ENCODE measurements at regions not wholly inside any gene's neighbourhood (a gene's known extent, or its start where the extent isn't known, plus 50 kb on each side); places are given as distances from the start of the nearest gene placed in this dataset.

DNA sequence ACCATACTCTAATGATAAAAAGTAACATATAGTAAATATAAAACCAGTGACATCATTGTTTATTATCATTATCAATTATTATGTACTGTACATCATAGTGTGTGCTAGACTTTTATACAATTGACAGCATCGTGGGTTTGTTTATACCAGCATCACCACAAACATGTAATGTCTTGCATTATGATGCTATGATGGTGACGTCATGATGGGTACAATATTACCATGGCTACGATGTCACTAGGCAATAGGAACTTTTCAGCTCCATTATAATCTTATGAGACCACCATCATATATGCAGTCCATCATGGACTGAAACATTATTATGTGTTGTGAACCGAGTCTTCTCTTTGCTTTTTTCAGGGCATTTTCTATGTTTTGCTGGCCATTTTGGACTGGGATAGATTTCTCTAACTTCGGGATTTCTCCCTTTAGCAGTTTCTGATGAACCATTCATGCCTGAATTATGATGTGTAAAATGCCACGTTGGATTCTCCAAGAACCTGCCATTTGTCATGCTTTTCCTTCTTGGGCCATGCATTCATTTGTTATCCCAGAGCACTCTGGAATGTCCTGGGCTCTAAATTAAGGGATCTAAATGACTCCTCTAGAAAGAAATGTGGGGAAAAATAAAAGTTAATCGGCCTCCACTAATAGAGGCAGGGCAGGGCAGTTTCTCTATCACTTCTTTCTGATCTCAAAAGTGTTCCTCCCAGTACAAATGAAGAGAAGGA, 325.6 kb upstream of the TNP1 start:
- DNase-seq = no peak
- Mint-ChIP-seq H3K4me1 (no peaks in the 10 kb centered on the region), H3K27ac (no peak overlapping the region), H3K36me3 (no peaks in the 10 kb centered on the region), H3K4me3 (no peak overlapping the region), H3K9me3 (no peaks in the 10 kb centered on the region), H3K27me3 (peaks cover 22 to 36% (median 22%) of the 10 kb centered on the region in 3 donors)
- ATAC-seq (ENCODE audit: low read depth in 2 of 2) = no peak

DNA sequence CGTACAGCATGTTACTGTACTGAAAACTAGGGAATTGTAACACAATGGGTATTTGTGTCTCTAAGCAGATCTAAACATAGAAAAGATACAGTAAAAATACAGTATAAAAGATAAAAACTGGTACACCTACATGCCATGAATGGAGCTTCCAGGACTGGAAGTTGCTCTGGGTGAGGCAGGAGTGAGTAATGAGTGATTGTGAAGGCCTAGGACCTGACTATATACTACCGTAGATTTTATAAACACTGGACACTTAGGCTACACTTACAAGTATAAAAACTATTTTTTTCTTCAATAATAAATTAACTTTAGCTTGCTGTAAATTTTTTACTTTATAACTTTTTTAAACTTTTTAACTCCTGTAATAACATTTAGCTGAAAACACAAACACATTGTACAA, 324.4 kb upstream of the TNP1 start:
- H3K27me3 Mint-ChIP-seq = peaks cover 25 to 32% (median 32%) of the 10 kb centered on the region in 3 donors
- DNase-seq = no peak
- no peak for ATAC-seq (ENCODE audit: low read depth in 2 of 2)

DNA sequence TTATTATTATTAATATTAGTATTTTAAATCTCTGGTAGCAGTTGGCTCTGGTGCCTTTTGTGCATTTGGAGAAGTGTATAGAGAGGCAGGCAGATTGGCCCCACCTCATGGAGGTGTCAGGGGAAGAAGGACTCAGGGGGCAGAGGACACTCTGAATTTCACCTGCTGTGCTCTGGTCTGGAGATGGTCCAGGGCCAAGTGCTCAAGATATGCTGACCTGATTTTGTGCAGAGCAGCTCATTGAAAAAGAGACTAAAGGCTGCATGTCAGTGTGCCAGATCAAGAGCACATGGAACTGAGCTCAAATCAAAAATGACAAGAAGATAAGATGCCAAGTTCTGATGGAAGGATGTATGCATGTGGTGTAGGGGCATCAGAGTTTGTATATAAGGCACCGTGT, 323.6 kb upstream of the TNP1 start:
- DNase-seq (no peak), ATAC-seq (ENCODE audit: low read depth in 2 of 2) (no peak)
- Mint-ChIP-seq H3K4me3 (no peak overlapping the region), H3K27me3 (peaks cover 30 to 40% (median 34%) of the 10 kb centered on the region in 3 donors), H3K9me3 (peaks cover 0 to under 1% (median 0%) of the 10 kb centered on the region in 7 donors), H3K27ac (no peak overlapping the region), H3K36me3 (no peaks in the 10 kb centered on the region), H3K4me1 (no peaks in the 10 kb centered on the region)

More for the DNA sequence above, 324.4 kb upstream of the TNP1 start:
- Mint-ChIP-seq H3K36me3 (no peaks in the 10 kb centered on the region), H3K9me3 (no peaks in the 10 kb centered on the region), H3K27ac (no peak overlapping the region), H3K4me1 (no peaks in the 10 kb centered on the region), H3K4me3 (no peak overlapping the region)

DNA sequence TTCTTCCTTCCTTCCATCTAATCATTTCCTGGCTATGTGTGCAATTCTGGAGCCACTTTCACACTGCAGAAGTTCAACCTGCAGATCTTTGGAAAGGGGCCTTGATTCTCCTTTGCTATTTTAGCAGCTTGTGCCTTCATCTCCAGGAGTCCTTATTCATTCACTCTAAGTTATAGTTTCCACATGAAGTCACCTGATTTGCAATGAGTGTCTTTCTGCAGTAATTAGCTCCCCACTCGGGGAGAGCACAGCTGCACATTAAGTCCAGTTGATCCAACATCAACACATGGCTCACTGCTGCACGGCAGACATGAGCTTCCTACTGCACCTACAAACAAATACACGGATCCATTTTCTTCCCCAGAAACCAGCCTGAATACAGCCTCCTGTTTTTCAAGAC, 323.1 kb upstream of the TNP1 start:
- peaks cover 0 to 4% (median 0%) of the 10 kb centered on the region in 7 donors for H3K9me3 Mint-ChIP-seq

DNA sequence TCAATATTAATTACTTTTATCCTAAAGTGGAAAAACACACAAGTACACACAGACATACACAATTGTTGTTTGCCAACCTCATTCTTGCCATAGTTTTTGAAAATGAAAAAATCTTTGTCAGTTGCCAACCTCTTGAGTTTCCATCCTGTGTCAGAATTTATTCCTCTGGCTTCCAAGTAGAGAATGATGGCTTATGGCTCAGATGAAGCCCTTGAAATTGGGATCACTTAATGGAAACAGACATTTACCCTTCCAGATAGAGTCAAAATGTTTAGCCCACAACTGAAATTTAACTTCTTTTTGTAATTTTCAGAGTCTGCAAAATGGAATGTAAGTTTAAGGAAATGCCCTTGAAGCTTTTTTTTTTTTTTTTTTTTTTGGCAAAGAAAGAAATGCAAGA, 321.6 kb upstream of the TNP1 start:
- Mint-ChIP-seq H3K27ac (no peak overlapping the region), H3K9me3 (peaks cover 0 to 6% (median 0%) of the 10 kb centered on the region in 7 donors), H3K36me3 (no peaks in the 10 kb centered on the region), H3K4me3 (no peak overlapping the region), H3K27me3 (peaks cover 21 to 30% (median 28%) of the 10 kb centered on the region in 3 donors), H3K4me1 (no peaks in the 10 kb centered on the region)
- DNase-seq (no peak), ATAC-seq (ENCODE audit: low read depth in 2 of 2) (no peak)

More for the DNA sequence above, 323.1 kb upstream of the TNP1 start:
- peaks cover 29 to 39% (median 30%) of the 10 kb centered on the region in 3 donors for H3K27me3 Mint-ChIP-seq
- no peak for ATAC-seq (ENCODE audit: low read depth in 2 of 2)
- no peaks in the 10 kb centered on the region for H3K36me3 Mint-ChIP-seq
- H3K27ac Mint-ChIP-seq = no peak overlapping the region
- no peak overlapping the region for H3K4me3 Mint-ChIP-seq
- DNase-seq = no peak
- H3K4me1 Mint-ChIP-seq = no peaks in the 10 kb centered on the region

DNA sequence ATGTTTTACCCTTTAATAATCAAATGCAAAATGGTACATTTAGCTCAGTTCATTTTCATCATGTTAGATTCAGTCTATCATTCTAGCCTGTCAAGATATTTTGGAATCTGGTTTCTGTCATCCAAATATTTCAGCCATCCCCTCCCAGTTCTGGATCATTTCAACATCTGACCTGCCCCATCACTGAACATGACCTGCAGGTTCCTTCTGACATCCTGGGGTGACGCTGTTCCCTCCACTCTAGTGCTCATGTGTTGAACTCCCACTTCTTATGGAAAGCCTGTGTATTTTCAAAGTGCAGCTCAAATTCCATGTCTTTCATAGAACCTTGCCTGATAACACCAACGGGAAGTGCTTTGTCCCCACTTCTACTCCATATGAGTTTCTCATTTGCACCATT, 320.0 kb upstream of the TNP1 start:
- no peak for DNase-seq
- H3K4me1 Mint-ChIP-seq = no peaks in the 10 kb centered on the region
- peaks cover 0 to 6% (median 2%) of the 10 kb centered on the region in 7 donors for H3K9me3 Mint-ChIP-seq
- ATAC-seq (ENCODE audit: low read depth in 2 of 2) = no peak
- H3K27me3 Mint-ChIP-seq = peaks cover 21 to 30% (median 24%) of the 10 kb centered on the region in 3 donors
- no peak overlapping the region for H3K4me3 Mint-ChIP-seq
- no peak overlapping the region for H3K27ac Mint-ChIP-seq
- H3K36me3 Mint-ChIP-seq = no peaks in the 10 kb centered on the region

DNA sequence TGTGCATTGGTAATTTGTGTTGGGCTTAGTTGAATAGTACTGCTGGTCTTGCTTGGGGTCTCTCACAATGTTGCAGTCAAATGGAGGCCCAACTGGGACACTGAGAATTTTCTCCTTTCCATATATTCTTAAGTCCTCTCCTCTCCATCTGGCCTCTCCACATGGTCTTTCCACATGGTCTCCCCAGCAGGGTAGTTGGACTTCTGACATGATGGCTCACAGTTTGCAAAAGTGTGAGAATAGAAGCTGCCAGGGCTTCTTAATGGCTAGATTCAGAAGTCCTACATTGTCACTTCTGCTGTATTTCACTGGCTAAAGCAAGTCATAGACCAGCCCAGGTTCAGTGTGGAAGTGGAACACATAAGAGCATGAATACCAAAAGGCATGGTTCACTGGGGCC, 318.5 kb upstream of the TNP1 start:
- Mint-ChIP-seq H3K4me1 (no peaks in the 10 kb centered on the region), H3K36me3 (no peaks in the 10 kb centered on the region), H3K9me3 (peaks cover 0 to 6% (median 2%) of the 10 kb centered on the region in 7 donors), H3K4me3 (no peak overlapping the region), H3K27me3 (peaks cover 24 to 29% (median 26%) of the 10 kb centered on the region in 3 donors), H3K27ac (no peak overlapping the region)
- DNase-seq = no peak
- ATAC-seq (ENCODE audit: low read depth in 2 of 2) = no peak

DNA sequence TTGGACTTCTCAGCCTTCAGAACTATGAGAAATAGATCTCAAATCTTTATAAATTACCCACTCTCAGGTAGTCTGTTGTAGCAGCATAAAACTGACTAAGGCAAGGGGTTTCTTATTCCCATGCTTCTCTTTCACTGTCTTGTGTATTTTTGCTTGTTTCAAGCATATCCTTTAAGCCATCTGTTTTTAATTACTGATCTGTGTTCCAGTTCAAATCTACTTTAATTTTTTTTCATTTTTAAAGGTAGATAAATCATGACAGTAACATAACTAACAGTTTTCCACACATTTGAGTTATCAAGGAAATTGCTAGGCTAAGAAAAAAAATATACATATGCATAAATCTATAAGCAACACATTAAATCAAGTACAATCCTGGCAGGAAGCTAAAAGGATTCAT, 317.9 kb upstream of the TNP1 start:
- H3K27me3 Mint-ChIP-seq = peaks cover 19 to 32% (median 30%) of the 10 kb centered on the region in 3 donors
- no peaks in the 10 kb centered on the region for H3K4me1 Mint-ChIP-seq
- peaks cover 0 to 6% (median 2%) of the 10 kb centered on the region in 7 donors for H3K9me3 Mint-ChIP-seq
- H3K27ac Mint-ChIP-seq = peak overlapping the region in 1 of 6 donors; percentile 57
- no peak for ATAC-seq (ENCODE audit: low read depth in 2 of 2)
- no peak for DNase-seq
- no peaks in the 10 kb centered on the region for H3K36me3 Mint-ChIP-seq
- H3K4me3 Mint-ChIP-seq = no peak overlapping the region

DNA sequence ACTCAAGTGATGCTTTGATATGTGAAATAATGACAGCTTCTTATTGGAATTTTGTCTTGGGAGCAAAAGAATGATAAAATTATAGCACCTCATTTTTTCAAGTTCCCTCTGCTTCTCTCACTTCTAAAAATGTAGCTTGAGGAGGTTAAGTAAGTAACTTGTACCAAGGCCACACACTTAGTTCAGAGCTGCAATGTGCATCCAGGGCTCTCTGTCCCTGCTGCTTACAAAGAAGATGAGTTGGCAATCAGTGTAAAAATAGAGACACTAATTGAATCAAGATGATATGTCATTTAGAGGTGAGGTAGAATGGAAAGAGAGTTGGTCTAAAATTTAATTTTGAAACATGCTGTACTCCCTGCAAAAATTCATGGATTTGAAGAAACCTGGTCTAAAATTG, 312.0 kb upstream of the TNP1 start:
- Mint-ChIP-seq H3K4me1 (no peaks in the 10 kb centered on the region), H3K36me3 (peaks cover 0 to 5% of the 10 kb centered on the region in 2 donors), H3K9me3 (peaks cover 0 to 18% (median 5%) of the 10 kb centered on the region in 7 donors), H3K27me3 (peaks cover 24 to 34% (median 26%) of the 10 kb centered on the region in 3 donors), H3K27ac (no peak overlapping the region), H3K4me3 (no peak overlapping the region)
- DNase-seq (no peak), ATAC-seq (ENCODE audit: low read depth in 2 of 2) (no peak)

DNA sequence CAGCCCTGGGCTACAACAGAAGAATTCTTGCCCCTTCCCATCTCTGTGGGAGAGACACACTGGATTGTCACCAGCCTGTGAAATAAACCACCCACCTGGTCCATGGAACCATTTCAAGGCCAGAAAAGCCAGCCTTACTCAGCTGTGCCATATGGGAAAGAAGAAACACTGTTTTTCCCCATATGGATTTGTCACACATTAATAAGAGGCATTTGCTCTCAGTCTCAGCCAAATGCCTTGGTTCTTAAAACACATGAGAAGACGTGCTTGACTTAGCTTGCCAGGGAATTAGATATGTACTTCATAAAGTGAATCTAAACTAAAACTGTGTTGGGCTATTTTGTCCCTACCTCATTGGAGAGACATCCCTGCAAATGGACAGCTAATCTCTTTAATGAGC, 308.6 kb upstream of the TNP1 start:
- Mint-ChIP-seq H3K36me3 (peaks cover 0 to 5% of the 10 kb centered on the region in 2 donors), H3K27ac (no peak overlapping the region), H3K4me3 (no peak overlapping the region), H3K9me3 (peaks cover 0 to 24% (median 8%) of the 10 kb centered on the region in 7 donors), H3K27me3 (peaks cover 35 to 40% (median 38%) of the 10 kb centered on the region in 3 donors), H3K4me1 (no peaks in the 10 kb centered on the region)
- DNase-seq = no peak
- no peak for ATAC-seq (ENCODE audit: low read depth in 2 of 2)

DNA sequence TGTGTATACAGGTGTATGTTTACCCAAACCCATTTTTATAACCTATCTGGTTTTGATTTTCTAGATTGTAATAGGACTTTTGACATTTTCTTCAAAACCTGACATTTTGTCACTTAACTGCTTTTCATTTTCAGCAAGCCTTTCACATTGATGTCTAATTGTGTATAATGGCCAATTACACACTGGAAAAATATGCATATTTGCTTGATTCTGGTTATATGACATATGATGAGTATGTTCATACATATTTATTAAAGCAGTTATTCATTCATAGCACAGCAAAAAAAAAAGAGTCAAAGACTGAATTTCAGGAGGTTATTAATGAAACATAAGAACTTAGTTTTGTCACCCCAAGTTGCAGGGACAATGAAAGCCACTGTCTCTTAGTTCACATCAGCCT, 307.7 kb upstream of the TNP1 start:
- DNase-seq (no peak), ATAC-seq (ENCODE audit: low read depth in 2 of 2) (no peak)
- Mint-ChIP-seq H3K9me3 (peaks cover 0 to 24% (median 8%) of the 10 kb centered on the region in 7 donors), H3K27ac (no peak overlapping the region), H3K4me3 (no peak overlapping the region), H3K27me3 (peaks cover 31 to 44% (median 42%) of the 10 kb centered on the region in 3 donors), H3K36me3 (peaks cover 0 to 5% of the 10 kb centered on the region in 2 donors), H3K4me1 (no peaks in the 10 kb centered on the region)

DNA sequence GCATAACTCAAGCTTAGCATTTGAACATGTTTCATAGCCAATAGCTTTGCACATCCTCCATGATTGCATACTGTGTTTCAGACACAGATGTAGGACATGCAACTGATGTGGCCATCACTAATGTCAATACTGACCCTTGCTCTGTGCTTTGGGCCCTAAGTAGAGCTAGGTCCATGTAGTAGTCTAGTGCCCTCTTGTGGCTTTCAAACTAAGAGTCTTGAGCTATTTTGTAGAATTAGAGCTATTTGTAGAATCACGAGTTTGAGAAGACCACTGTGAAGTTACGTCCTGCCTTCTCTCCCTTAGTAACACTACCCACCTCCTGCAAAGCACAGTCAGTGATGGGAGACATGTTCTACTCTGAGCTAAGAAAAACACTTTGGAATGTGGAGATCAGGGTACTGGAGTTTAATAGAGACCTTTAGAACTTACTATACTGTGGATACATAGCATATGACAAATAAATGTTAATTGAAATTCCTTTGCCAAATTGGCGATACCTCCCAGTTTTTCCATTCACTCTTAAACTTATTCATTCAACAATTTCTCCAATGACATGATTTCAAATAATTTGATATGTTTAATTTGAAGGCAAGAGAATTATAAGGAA, 306.5 kb upstream of the TNP1 start:
- H3K36me3 Mint-ChIP-seq = peaks cover 5 to 7% of the 10 kb centered on the region in 2 donors
- H3K4me3 Mint-ChIP-seq = no peak overlapping the region
- ATAC-seq (ENCODE audit: low read depth in 2 of 2) (no peak), DNase-seq (no peak)
- H3K4me1 Mint-ChIP-seq = peaks cover 5 to 7% (median 5%) of the 10 kb centered on the region in 3 donors
- H3K27me3 Mint-ChIP-seq = peaks cover 30 to 56% (median 42%) of the 10 kb centered on the region in 3 donors
- H3K9me3 Mint-ChIP-seq = peaks cover 0 to 20% (median 8%) of the 10 kb centered on the region in 7 donors
- H3K27ac Mint-ChIP-seq = no peak overlapping the region

DNA sequence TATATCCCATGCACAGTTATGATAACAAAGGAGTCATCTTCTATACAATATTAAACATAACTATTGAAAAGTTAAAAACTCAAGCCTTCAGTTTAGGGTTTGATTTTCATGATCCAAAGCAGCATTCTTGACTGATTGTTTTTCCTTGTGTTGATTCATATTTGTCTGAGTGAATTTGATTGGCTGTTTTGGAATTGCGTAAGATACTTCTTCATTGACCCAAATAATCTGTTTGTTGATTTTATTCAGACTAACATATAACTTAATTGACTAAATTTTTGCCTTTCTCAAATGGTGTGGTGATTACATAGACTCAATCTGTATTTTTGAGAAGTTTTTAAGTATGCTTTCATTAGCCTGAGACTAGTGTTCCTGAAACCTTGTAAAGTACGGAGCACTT, 305.7 kb upstream of the TNP1 start:
- no peak overlapping the region for H3K4me3 Mint-ChIP-seq
- no peak for DNase-seq

DNA sequence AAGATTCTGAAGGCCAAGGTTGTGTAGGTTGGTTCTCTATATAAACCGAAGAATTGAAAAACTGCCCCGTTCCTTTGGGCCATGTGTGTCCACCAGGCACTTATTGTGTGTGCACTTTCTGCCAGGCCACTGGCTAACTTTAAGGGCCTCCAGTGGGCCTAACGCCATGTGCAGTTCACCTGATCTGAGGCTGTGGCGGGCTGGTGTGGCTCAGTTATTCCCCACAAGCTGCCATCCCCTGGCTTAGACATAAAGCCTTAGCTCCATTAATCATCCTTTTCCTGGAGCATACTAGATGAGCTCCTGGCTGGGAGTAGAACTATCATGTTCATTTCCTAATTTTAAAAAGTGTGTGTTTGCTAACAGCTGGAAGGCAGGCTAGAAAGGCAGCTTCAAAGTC, 304.1 kb upstream of the TNP1 start:
- Mint-ChIP-seq H3K27me3 (peaks cover 22 to 56% (median 38%) of the 10 kb centered on the region in 3 donors), H3K9me3 (peaks cover 0 to 8% (median 2%) of the 10 kb centered on the region in 7 donors), H3K4me3 (no peak overlapping the region), H3K4me1 (peaks cover 6 to 10% (median 7%) of the 10 kb centered on the region in 3 donors), H3K36me3 (peaks cover 0 to 10% of the 10 kb centered on the region in 2 donors), H3K27ac (no peak overlapping the region)
- DNase-seq = no peak
- no peak for ATAC-seq (ENCODE audit: low read depth in 2 of 2)

More for the DNA sequence above, 305.7 kb upstream of the TNP1 start:
- Mint-ChIP-seq H3K27ac (peak overlapping the region in 1 of 6 donors; percentile 35), H3K4me1 (peaks cover 6 to 10% (median 7%) of the 10 kb centered on the region in 3 donors), H3K36me3 (peaks cover 0 to 10% of the 10 kb centered on the region in 2 donors), H3K27me3 (peaks cover 26 to 56% (median 39%) of the 10 kb centered on the region in 3 donors), H3K9me3 (peaks cover 0 to 14% (median 8%) of the 10 kb centered on the region in 7 donors)
- no peak for ATAC-seq (ENCODE audit: low read depth in 2 of 2)
